ENCODE measurements at regions not wholly inside any gene's neighbourhood (a gene's known extent, or its start where the extent isn't known, plus 50 kb on each side); places are given as distances from the start of the nearest gene placed in this dataset.

DNA sequence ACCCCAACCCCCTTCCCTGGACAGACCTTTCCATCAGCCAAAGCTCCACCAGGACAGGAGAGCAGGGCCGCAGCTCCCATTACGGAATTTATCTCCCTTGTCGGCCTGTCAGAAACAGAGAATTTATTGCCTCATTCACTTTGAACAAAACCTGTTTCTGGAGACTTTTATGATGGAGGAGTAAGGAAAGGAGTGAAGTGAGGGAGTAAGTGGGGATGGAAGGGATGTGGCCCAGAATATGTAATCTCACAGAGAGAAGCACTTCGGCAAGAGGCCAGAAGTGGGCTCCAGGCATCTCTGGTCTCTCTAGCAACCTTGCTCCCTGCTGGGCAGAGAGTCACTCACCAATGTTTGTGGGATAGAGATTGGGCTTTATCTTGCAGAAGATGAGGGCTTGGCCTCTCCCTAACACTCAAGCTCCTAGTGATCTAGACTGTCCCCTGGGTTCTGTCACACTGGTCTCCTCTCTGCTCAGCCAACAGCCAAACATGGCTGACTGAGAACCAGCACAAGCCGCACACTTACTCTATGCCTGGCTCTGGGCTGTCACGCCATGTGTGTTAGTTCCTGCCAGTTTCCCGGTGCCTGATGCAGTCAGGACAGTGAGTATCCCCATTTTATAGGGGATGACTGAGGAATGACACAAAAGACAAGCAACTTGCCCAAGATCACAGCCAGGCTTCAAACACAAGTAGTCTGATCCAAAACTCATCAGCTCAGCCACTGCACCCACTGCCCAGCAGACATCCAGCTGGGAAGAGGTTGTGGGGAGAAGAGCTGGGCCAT lies 149.4 kb upstream of the ZMIZ1 start:
- no peak for DNase-seq

DNA sequence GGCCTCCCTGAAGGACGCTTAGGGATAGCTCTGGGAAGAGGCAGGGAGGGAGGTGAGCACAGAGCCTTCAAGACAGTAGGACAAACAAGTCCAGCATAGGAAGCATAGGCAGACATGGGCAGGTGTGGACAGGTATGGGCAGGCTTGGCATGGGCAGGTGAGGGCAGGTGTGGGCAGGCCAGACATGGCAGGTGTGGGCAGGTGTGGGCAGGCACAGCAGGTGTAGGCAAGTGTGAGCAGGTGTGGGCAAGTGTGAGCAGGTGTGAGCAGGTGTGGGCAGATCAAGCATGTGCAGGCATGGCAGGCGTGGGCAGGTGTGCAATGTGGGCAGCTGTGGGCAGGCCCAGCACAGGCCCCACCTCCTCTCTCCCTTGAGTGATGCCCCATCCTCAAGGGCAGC lies 148.8 kb upstream of the ZMIZ1 start:
- no peak for DNase-seq

GRCh38 chr10:78921895-78922294 lies 146.9 kb upstream of the ZMIZ1 start:
- no peak for DNase-seq

DNA sequence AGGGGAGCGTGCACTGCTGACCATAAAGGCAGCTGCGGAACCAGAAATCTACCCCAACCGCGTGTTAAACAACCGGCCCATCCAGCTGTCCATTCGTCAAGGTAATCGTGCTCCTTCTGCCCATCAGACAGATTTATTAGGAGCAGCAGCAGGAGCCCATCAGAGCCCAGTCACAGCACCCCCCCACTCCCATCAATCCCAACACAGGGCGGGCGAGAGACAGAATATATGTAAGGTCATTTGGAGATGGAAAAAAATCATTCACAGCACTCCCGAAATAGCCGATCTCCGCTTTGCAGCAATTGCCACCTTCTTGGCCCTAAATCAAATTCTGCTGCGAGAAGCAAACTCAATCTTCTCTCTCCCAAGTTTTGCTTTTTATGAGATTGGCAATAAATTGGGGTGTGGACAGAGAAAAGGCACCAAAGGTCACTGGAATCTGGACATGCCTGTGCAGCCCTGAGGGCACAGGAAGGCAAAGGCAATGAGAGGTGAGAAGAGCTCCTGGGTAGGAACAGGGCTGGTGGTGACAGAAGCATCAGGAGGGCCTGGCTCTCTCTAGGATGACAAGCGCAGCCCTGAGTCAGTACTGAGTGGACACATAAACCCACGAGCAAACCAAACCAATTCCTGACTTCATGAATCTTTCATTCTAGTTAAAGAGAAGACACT lies 145.0 kb upstream of the ZMIZ1 start:
- no peak for DNase-seq

DNA sequence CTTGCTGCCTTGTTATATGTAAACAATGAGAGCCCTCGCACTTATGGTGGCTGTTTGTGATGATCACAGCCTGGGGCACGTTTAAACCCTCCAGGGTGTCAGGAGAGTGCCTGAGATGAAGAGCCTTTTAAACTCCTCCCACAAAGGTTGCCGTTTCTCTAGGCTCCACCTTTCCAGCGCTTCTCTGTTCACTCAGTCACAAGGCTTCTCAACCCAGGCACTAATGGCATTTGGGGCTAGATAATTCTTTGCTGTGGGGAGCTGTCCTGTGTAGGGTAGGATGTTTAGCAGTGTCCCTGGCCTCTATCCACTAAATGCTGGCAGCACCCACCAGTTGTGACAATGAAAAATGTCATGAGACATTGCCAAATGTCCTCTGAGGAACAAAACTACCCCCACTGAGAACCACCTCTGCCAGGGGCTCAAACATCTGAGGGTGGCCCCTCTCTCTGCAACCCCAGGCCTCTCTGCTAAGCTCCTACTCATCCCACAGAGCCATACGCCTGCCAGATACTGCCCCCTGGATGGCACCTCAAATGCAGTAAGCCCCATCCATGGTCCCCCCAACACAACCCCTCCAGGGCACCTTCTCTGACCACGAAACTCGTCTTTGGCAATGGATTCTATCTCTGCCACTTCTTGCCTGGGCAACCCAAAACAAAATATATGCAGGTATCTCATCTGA lies 144.3 kb upstream of the ZMIZ1 start:
- no peak for DNase-seq

- DNase-seq: no peak
These were observed 143.5 kb upstream of the ZMIZ1 start for GRCh38 chr10:78925275-78925674.

DNA sequence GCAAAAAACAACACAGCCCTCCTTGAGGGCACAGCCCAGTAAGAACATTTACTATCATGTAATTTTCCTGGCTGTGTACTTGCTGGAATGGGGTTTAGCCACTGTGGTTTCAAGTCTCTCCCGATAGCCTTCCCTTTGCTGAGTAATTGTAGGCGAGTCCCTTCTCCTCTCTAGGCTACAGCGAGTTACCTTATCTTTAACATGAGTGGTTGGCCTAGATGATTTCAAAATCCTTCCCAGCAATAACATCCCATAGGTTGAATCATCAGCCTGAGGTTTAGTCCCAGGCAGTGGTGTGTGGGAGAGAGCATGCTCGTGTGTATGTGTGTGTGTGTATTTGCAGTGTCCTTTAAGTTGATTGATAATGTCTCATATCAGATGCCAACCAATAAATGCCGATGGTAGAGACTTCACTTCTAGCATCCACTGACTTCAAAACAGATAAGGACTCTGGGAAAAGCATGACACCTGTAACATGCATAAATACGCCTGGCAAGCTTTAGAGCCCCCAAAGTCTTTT lies 142.9 kb upstream of the ZMIZ1 start:
- DNase-seq: no peak

DNA sequence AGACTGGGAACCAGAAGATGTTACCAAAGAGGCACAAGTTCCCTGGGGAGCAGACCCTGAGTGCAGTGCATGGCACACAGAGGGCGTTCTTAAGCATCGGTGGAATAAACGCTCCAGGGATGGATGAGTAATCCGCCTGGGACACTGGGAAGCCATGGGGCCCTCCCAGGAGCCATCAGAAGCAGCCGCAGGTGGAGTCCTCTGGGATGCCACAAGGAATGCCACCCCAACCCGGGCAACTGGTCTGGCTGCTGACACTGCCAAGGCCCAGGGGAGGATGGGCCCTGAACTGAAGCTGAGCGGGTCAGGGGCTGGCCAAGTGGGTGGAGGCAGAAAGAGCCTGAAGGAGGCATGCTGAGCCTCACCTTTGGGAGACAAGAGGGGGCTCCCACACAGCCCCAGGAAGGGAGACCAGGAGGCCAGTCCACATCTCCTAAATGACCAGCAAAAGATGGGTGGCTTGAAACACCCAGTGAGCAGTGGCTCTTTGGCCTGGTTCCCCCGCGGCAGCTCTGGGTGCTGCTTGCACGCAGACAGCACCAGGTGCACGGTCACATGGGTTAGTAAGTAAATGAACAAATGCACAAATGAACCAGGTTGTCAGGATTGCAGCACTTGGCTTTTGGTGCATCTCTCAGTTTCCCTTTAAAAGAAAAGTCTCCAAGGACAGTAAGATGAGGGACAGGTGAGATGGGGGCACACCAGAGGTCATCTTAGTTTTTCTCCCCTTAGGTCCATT lies 141.3 kb upstream of the ZMIZ1 start:
- no peak for DNase-seq

DNA sequence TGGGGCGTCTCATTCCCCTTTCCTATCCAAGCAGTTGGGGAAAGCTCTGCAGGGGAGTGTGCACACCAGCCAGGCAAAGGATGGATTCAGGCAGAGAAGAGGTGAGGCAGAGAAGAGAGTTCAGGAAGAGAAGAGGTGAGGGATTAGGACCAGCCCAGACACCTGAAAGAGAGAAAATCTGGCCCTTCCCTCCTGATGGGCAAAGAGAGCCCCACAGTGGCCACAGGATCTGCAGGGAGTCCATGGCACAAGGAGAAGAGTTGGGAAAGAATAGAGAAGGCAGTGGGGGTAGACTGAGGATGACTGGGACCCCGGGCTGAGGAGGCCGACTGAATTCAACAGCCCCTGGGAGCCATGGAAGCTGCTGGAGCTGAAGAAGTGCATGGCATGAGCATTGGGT lies 140.4 kb upstream of the ZMIZ1 start:
- DNase-seq: no peak

GRCh38 chr10:78929541-78929940 lies 139.2 kb upstream of the ZMIZ1 start:
- DNase-seq: no peak

- DNase-seq: no peak
These were observed 137.3 kb upstream of the ZMIZ1 start for GRCh38 chr10:78931321-78932053.

GRCh38 chr10:78932054-78932386 lies 136.7 kb upstream of the ZMIZ1 start:
- no peak for DNase-seq

DNA sequence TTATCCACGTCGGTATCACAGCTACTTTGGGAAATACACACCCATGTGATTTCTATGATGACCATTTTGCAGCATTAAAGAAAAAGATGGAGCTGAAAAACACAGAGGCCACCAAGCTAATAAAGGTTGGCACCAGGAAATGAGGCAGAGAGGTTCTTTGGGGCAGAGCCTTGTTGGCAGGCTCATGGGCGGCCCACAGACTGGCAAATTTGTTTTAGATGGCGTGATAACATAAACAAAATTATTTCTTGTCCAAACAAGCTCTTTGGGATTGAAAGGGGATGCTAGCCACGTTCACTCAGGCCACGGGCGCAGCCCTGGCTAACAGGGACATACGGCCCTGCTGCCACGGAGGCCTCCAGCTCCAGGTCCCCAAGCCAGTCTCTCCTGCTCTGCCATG lies 135.9 kb upstream of the ZMIZ1 start:
- DNase-seq: no peak

- DNase-seq: no peak
These were observed 134.8 kb upstream of the ZMIZ1 start for GRCh38 chr10:78933828-78934531.

- no peak for DNase-seq
These were observed 134.3 kb upstream of the ZMIZ1 start for GRCh38 chr10:78934532-78934898.

DNA sequence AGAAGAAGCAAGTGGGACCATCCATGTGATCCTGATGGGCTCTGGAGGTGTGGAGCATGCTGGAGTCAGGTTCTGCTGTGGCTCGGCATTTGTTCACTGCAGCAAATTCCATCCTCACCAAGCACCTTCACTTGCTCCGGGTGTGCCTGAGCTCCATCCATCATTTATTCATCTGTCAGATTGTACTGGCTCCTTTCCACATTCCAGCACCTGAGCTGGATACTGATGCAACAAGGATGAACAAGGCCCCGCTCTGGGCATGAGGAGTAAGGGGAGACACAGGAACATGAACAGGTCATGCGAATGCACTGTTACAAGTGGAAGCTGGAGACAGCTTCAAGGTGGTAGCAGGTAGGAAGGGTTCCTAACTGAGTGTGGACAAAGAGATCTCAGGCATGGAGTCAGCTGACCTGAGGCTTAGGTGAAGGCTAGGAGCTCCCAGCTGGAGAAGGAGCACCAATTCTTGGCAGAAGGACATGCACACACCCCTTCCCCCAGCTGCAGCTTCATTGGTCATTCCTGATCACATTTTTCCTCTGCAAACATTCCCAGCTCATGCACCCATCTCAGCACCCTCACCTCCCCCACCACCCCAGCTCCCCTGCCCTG lies 133.7 kb upstream of the ZMIZ1 start:
- DNase-seq: no peak

- DNase-seq: no peak
These were observed 132.9 kb upstream of the ZMIZ1 start for GRCh38 chr10:78935697-78936407.

- no peak for DNase-seq
These were observed 132.1 kb upstream of the ZMIZ1 start for GRCh38 chr10:78936412-78937342.

DNA sequence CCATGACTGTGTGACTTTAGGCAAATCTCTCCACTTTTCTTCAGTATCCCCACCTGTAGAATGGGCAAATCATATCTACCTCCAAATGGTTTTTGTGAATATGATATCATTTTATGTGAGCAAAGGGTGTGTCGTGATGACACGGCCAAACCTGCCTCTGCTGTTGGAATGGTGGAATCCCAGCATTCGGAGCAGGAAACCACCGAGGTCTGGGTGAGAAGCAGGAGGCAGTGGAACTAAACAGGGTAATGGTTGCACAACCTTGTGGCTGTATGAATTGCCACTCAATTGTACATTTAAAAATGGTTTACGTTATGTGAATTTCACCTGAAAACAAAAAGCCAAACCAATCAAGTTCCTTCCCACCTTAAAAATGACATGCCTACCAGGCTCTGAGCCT lies 131.4 kb upstream of the ZMIZ1 start:
- no peak for DNase-seq
